Loucy (cell line): ENCODE measurements at regions not wholly inside any gene's neighbourhood (a gene's known extent, or its start where the extent isn't known, plus 50 kb on each side); places are given as distances from the start of the nearest gene placed in this dataset.

Source experiments
- CTCF ChIP-seq: fragments of 200-600 bp; sonication (generic); conservative IDR thresholded peaks from 2 replicates; pipeline ENCODE4 v1.5.1; 2014; ENCODE audit warnings: mild to moderate bottlenecking, antibody characterized with exemption, low read length
- EZH2phosphoT487 ChIP-seq: fragments of 200-600 bp; IDR thresholded peaks from 2 replicates; pipeline ENCODE4 v1.6.1; 2018; ENCODE audit warnings: antibody characterized with exemption, mild to moderate bottlenecking, moderate library complexity, borderline replicate concordance

GRCh38 chr11:116070520-116070919, 566.3 kb upstream of the CADM1 start:
- TF ChIP-seq CTCF = no peak
- TF ChIP-seq EZH2phosphoT487 = no peak
